DND-41 (cell line): ENCODE measurements at regions not wholly inside any gene's neighbourhood (a gene's known extent, or its start where the extent isn't known, plus 50 kb on each side); places are given as distances from the start of the nearest gene placed in this dataset.

Experiments
- CTCF ChIP-seq: IDR thresholded peaks from 2 replicates; pipeline ENCODE4 v1.5.1; 2012; ENCODE audit warnings: borderline replicate concordance, low read length, moderate library complexity, mild to moderate bottlenecking; ENCODE audit not compliant: poor library complexity, severe bottlenecking; ENCODE audit errors: extremely low read depth
- EZH2 ChIP-seq: IDR thresholded peaks from 3 replicates; pipeline ENCODE4 v1.6.1; 2012; ENCODE audit warnings: borderline replicate concordance, low read depth, mild to moderate bottlenecking, moderate library complexity, low read length, inconsistent platforms; ENCODE audit not compliant: severe bottlenecking

GRCh38 chr19:16013181-16013850, 63.0 kb upstream of the TPM4 start:
- TF ChIP-seq CTCF (no peak), EZH2 (no peak)
